ENCODE measurements at regions not wholly inside any gene's neighbourhood (a gene's known extent, or its start where the extent isn't known, plus 50 kb on each side); places are given as distances from the start of the nearest gene placed in this dataset.

DNA sequence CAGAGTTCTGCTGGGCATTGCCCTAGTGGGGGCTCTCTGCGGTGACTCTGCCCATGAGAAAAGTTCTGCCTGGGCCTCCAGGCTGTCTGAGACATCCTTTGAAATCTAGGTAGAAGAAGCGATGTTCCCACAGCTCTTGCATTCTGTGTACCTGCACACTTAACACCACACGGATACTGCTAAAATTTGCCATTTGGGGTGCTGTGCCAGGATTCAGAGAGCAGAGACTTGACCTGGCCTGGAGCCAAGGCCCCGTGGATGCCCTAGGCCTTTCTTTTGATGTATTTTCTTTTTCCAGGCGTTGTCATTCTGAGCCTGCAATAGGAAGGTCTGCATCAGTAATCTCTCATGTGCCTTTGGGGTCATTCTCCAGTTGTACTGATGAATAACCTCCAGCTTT is 89.3 kb upstream of the IL12B start:
- Histone ChIP-seq H3K27me3 (no peaks in the 10 kb centered on the region), H3K36me3 (no peaks in the 10 kb centered on the region), H3K4me3 (no peak overlapping the region), H3K9me3 (no peaks in the 10 kb centered on the region), H3K27ac (no peak overlapping the region), H3K4me1 (no peaks in the 10 kb centered on the region)
- intact Hi-C loops (cut with DNase I), result no loop called here
- DNase-seq, result no peak
- no peak for ATAC-seq
- TF ChIP-seq, protein P1, sequence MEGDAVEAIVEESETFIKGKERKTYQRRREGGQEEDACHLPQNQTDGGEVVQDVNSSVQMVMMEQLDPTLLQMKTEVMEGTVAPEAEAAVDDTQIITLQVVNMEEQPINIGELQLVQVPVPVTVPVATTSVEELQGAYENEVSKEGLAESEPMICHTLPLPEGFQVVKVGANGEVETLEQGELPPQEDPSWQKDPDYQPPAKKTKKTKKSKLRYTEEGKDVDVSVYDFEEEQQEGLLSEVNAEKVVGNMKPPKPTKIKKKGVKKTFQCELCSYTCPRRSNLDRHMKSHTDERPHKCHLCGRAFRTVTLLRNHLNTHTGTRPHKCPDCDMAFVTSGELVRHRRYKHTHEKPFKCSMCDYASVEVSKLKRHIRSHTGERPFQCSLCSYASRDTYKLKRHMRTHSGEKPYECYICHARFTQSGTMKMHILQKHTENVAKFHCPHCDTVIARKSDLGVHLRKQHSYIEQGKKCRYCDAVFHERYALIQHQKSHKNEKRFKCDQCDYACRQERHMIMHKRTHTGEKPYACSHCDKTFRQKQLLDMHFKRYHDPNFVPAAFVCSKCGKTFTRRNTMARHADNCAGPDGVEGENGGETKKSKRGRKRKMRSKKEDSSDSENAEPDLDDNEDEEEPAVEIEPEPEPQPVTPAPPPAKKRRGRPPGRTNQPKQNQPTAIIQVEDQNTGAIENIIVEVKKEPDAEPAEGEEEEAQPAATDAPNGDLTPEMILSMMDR (IDR thresholded peaks at IDR 0.05), result no peak

DNA sequence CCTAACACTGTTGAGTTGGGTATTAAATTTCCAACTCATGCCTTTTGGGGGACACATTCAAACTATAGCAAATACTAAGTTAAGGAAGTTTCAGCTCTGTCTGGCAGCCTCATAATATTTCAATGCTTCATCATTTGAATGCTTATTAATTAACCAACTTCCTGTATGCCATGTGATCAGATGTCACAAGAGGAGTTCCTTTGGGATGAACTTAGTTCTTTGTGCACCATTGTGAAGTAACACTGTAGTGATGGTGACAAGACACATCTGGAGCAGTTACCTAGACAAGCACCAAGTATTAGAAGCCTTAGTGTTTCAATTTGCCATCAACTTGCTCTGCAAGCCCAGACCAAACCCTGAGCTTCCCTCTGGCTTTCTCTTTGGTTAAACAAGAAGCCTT is 90.7 kb upstream of the IL12B start:
- H3K9me3 ChIP-seq, result no peaks in the 10 kb centered on the region
- no peak overlapping the region for H3K4me3 ChIP-seq
- intact Hi-C loops (cut with DNase I), result no loop called here
- no peak for ATAC-seq
- no peaks in the 10 kb centered on the region for H3K27me3 ChIP-seq
- H3K4me1 ChIP-seq, result no peaks in the 10 kb centered on the region
- H3K27ac ChIP-seq, result no peak overlapping the region
- no peaks in the 10 kb centered on the region for H3K36me3 ChIP-seq
- no peak for DNase-seq
- TF ChIP-seq, protein P1 (IDR thresholded peaks at IDR 0.05), result no peak

GRCh38 chr5:159422361-159422760 is 92.1 kb upstream of the IL12B start:
- H3K9me3 ChIP-seq, result no peaks in the 10 kb centered on the region
- H3K27me3 ChIP-seq, result no peaks in the 10 kb centered on the region
- no peak overlapping the region for H3K27ac ChIP-seq
- H3K4me1 ChIP-seq, result no peaks in the 10 kb centered on the region
- ATAC-seq, result peak; percentile 31
- DNase-seq, result no peak
- H3K36me3 ChIP-seq, result no peaks in the 10 kb centered on the region
- TF ChIP-seq, protein P1 (IDR thresholded peaks at IDR 0.05), result no peak
- intact Hi-C loops (cut with DNase I), result no loop called here
- no peak overlapping the region for H3K4me3 ChIP-seq

GRCh38 chr5:159422910-159423309 is 92.6 kb upstream of the IL12B start:
- Histone ChIP-seq H3K9me3 (no peaks in the 10 kb centered on the region), H3K27ac (no peak overlapping the region), H3K27me3 (no peaks in the 10 kb centered on the region), H3K4me3 (no peak overlapping the region), H3K36me3 (no peaks in the 10 kb centered on the region), H3K4me1 (no peaks in the 10 kb centered on the region)
- no peak for DNase-seq
- TF ChIP-seq, protein P1 (IDR thresholded peaks at IDR 0.05), result no peak
- intact Hi-C loops (cut with DNase I), result no loop called here
- ATAC-seq, result no peak

GRCh38 chr5:159424123-159424522 is 93.8 kb upstream of the IL12B start:
- no peaks in the 10 kb centered on the region for H3K4me1 ChIP-seq
- no peak overlapping the region for H3K4me3 ChIP-seq
- H3K27me3 ChIP-seq, result no peaks in the 10 kb centered on the region
- DNase-seq (no peak), ATAC-seq (no peak)
- TF ChIP-seq, protein P1 (IDR thresholded peaks at IDR 0.05), result no peak
- intact Hi-C loops (cut with DNase I), result no loop called here
- H3K36me3 ChIP-seq, result no peaks in the 10 kb centered on the region
- H3K9me3 ChIP-seq, result no peaks in the 10 kb centered on the region
- H3K27ac ChIP-seq, result no peak overlapping the region
